ENCODE measurements at regions not wholly inside any gene's neighbourhood (a gene's known extent, or its start where the extent isn't known, plus 50 kb on each side); places are given as distances from the start of the nearest gene placed in this dataset.

GRCh38 chr12:92299344-92299743 lies 153.7 kb upstream of the BTG1 start:
- DNase-seq (ENCODE audit: low read depth, low spot score): no peak
- no peak overlapping the region for H3K27ac ChIP-seq

GRCh38 chr12:92297932-92298696 lies 152.5 kb upstream of the BTG1 start:
- no peak for DNase-seq (ENCODE audit: low read depth, low spot score)
- H3K27ac ChIP-seq: no peak overlapping the region

GRCh38 chr12:92297405-92297804 lies 151.8 kb upstream of the BTG1 start:
- no peak for DNase-seq (ENCODE audit: low read depth, low spot score)
- H3K27ac ChIP-seq: no peak overlapping the region

GRCh38 chr12:92295523-92295922 lies 149.9 kb upstream of the BTG1 start:
- no peak overlapping the region for H3K27ac ChIP-seq
- DNase-seq (ENCODE audit: low read depth, low spot score): no peak

- no peak overlapping the region for H3K27ac ChIP-seq
- no peak for DNase-seq (ENCODE audit: low read depth, low spot score)
Observed at GRCh38 chr12:92294676-92295440, 149.2 kb upstream of the BTG1 start.

GRCh38 chr12:92292016-92292415 lies 146.4 kb upstream of the BTG1 start:
- H3K27ac ChIP-seq: no peak overlapping the region
- no peak for DNase-seq (ENCODE audit: low read depth, low spot score)

- H3K27ac ChIP-seq: peak overlapping the region; percentile 60
- no peak for DNase-seq (ENCODE audit: low read depth, low spot score)
Observed at GRCh38 chr12:92290886-92291285, 145.2 kb upstream of the BTG1 start.

- no peak for DNase-seq (ENCODE audit: low read depth, low spot score)
- peak overlapping the region; percentile 60 for H3K27ac ChIP-seq
Observed at GRCh38 chr12:92290350-92290695, 144.7 kb upstream of the BTG1 start.

- DNase-seq (ENCODE audit: low read depth, low spot score): no peak
- peak overlapping the region; percentile 60 for H3K27ac ChIP-seq
Observed at GRCh38 chr12:92289629-92290349, 144.1 kb upstream of the BTG1 start.

- no peak for DNase-seq (ENCODE audit: low read depth, low spot score)
- H3K27ac ChIP-seq: no peak overlapping the region
Observed at GRCh38 chr12:92288561-92288960, 142.9 kb upstream of the BTG1 start.

GRCh38 chr12:92278378-92278828 lies 132.8 kb upstream of the BTG1 start:
- no peak overlapping the region for H3K27ac ChIP-seq
- DNase-seq (ENCODE audit: low read depth, low spot score): no peak

GRCh38 chr12:92277795-92278194 lies 132.1 kb upstream of the BTG1 start:
- no peak overlapping the region for H3K27ac ChIP-seq
- no peak for DNase-seq (ENCODE audit: low read depth, low spot score)

- no peak overlapping the region for H3K27ac ChIP-seq
- DNase-seq (ENCODE audit: low read depth, low spot score): no peak
Observed at GRCh38 chr12:92276276-92276675, 130.6 kb upstream of the BTG1 start.

GRCh38 chr12:92275443-92276154 lies 130.0 kb upstream of the BTG1 start:
- no peak overlapping the region for H3K27ac ChIP-seq
- DNase-seq (ENCODE audit: low read depth, low spot score): no peak

- DNase-seq (ENCODE audit: low read depth, low spot score): no peak
- no peak overlapping the region for H3K27ac ChIP-seq
Observed at GRCh38 chr12:92273076-92273475, 127.4 kb upstream of the BTG1 start.

GRCh38 chr12:92272061-92272964 lies 126.7 kb upstream of the BTG1 start:
- DNase-seq (ENCODE audit: low read depth, low spot score): no peak
- H3K27ac ChIP-seq: peak overlapping the region; percentile 36

- no peak for DNase-seq (ENCODE audit: low read depth, low spot score)
- H3K27ac ChIP-seq: peak overlapping the region; percentile 36
Observed at GRCh38 chr12:92271341-92271740, 125.7 kb upstream of the BTG1 start.

- no peak for DNase-seq (ENCODE audit: low read depth, low spot score)
- H3K27ac ChIP-seq: no peak overlapping the region
Observed at GRCh38 chr12:92270521-92270920, 124.9 kb upstream of the BTG1 start.

GRCh38 chr12:92268946-92269345 lies 123.3 kb upstream of the BTG1 start:
- DNase-seq (ENCODE audit: low read depth, low spot score): no peak
- H3K27ac ChIP-seq: no peak overlapping the region
